Panc1 (cell line): ENCODE measurements at regions not wholly inside any gene's neighbourhood (a gene's known extent, or its start where the extent isn't known, plus 50 kb on each side); places are given as distances from the start of the nearest gene placed in this dataset.

Source experiments
- ATAC-seq: fragments of 200-7000 bp; cut with Tn5 transposase; 2 replicates; pipeline ENCODE4 v1.9.1; 2020; ENCODE audit warnings: mild to moderate bottlenecking, moderate library complexity
- BruUV-seq: library from RNA; stranded (reverse); fragments of 400-500 nt; replicated peaks from 2 replicates; lab custom pipeline; 2021; lab: Mats Ljungman, UMichigan
- CTCF ChIA-PET: fragments of 300-600 bp; sonication (Branson Sonifier 250); formaldehyde crosslinking; loops from one replicate; lab custom pipeline; 2022; ENCODE audit warnings: antibody characterized with exemption; lab: Charles Lee
- POLR2A ChIA-PET: fragments of 300-600 bp; sonication (Branson Sonifier 250); formaldehyde crosslinking; loops from one replicate; lab custom pipeline; 2022; ENCODE audit warnings: antibody characterized with exemption; lab: Charles Lee
- DNase-seq: peaks from one replicate; pipeline ENCODE4 v3.0.0-alpha.2; 2010; ENCODE audit warnings: low read depth, low spot score
- H3K27ac ChIP-seq: 2 replicates; pipeline ENCODE4 v1.5.1; 2011; ENCODE audit warnings: mild to moderate bottlenecking, low read length, inconsistent platforms
- H3K27me3 ChIP-seq: fragments of 200-500 bp; sonication (Bioruptor generic); 2 replicates; pipeline ENCODE4 v1.6.0; 2014; ENCODE audit warnings: low read length, inconsistent platforms; ENCODE audit not compliant: control insufficient read depth, insufficient read depth
- H3K36me3 ChIP-seq: fragments of 200-500 bp; sonication (Bioruptor generic); 2 replicates; pipeline ENCODE4 v1.5.1; 2014; ENCODE audit warnings: inconsistent platforms, mild to moderate bottlenecking, low read length, moderate library complexity; ENCODE audit not compliant: control insufficient read depth, insufficient read depth
- H3K4me1 ChIP-seq: 2 replicates; pipeline ENCODE4 v1.5.1; 2011; ENCODE audit warnings: inconsistent platforms, mild to moderate bottlenecking, low read length, moderate library complexity; ENCODE audit not compliant: control insufficient read depth, insufficient read depth
- H3K4me3 ChIP-seq, 2 experiments: 2 replicates each; pipeline ENCODE4 v1.5.1; 2011 to 2012; ENCODE audit warnings: low read depth in 2 of 2, low read length in 2 of 2, mild to moderate bottlenecking in 2 of 2, inconsistent platforms in 1 of 2, moderate library complexity in 1 of 2
- H3K9me3 ChIP-seq: fragments of 200-500 bp; sonication (Bioruptor generic); 2 replicates; pipeline ENCODE4 v1.5.1; 2014; ENCODE audit warnings: low read depth, mild to moderate bottlenecking, inconsistent platforms, low read length, moderate library complexity; ENCODE audit not compliant: control insufficient read depth, insufficient read depth
- POLR2AphosphoS5 ChIP-seq: IDR thresholded peaks from 2 replicates; pipeline ENCODE4 v1.6.1; 2012; ENCODE audit warnings: mild to moderate bottlenecking, low read depth, low read length, moderate library complexity
- REST ChIP-seq, 2 experiments: IDR thresholded peaks; 2 replicates each; pipeline ENCODE4 v1.6.1; 2011 to 2012; ENCODE audit warnings: low read depth in 2 of 2, control low read depth in 1 of 2, low read length in 1 of 2, mild to moderate bottlenecking in 1 of 2, moderate library complexity in 1 of 2; ENCODE audit not compliant: insufficient read depth in 1 of 2
- SIN3A ChIP-seq: IDR thresholded peaks from 2 replicates; pipeline ENCODE4 v1.6.1; 2012; ENCODE audit warnings: low read depth, mild to moderate bottlenecking, low read length, moderate library complexity, borderline replicate concordance; ENCODE audit not compliant: insufficient read depth
- TCF7L2 ChIP-seq: IDR thresholded peaks from 2 replicates; pipeline ENCODE4 v1.6.1; 2011; ENCODE audit warnings: mild to moderate bottlenecking, low read depth, low read length, inconsistent platforms
- in situ Hi-C: cut with HindIII; loops from 2 replicates; pipeline ENCODE4 v1.10.0; 2016; ENCODE audit warnings: low sequenced_read_pairs, low pct_unique_long_range_greater_than_20kb
- intact Hi-C: fragments of 100-400 bp; cut with micrococcal nuclease; formaldehyde crosslinking; loops from one replicate; pipeline ENCODE4 v1.10.0; 2022; ENCODE audit not compliant: unreplicated experiment
- TF ChIP-seq, protein P1 (sequence below): fragments of 450-650 bp; IDR thresholded peaks from 2 replicates; pipeline ENCODE4 v1.5.1; 2017; ENCODE audit warnings: mild to moderate bottlenecking

GRCh38 chr7:41239596-41239995 lies 463.3 kb downstream of the INHBA start:
- CTCF ChIA-PET: interaction anchor here (0.6 kb wide), 1 partner anchor 9 kb away, joined by 7 read pairs; no protein-coding TSS in a partner anchor
- ATAC-seq: no peak
- POLR2A ChIA-PET: no interaction called here
- Histone ChIP-seq H3K36me3 (no peaks in the 10 kb centered on the region), H3K4me3 (no peak overlapping the region), H3K27ac (no peak overlapping the region), H3K9me3 (no peaks in the 10 kb centered on the region), H3K27me3 (no peaks in the 10 kb centered on the region), H3K4me1 (no peaks in the 10 kb centered on the region)
- TF ChIP-seq, protein P1, sequence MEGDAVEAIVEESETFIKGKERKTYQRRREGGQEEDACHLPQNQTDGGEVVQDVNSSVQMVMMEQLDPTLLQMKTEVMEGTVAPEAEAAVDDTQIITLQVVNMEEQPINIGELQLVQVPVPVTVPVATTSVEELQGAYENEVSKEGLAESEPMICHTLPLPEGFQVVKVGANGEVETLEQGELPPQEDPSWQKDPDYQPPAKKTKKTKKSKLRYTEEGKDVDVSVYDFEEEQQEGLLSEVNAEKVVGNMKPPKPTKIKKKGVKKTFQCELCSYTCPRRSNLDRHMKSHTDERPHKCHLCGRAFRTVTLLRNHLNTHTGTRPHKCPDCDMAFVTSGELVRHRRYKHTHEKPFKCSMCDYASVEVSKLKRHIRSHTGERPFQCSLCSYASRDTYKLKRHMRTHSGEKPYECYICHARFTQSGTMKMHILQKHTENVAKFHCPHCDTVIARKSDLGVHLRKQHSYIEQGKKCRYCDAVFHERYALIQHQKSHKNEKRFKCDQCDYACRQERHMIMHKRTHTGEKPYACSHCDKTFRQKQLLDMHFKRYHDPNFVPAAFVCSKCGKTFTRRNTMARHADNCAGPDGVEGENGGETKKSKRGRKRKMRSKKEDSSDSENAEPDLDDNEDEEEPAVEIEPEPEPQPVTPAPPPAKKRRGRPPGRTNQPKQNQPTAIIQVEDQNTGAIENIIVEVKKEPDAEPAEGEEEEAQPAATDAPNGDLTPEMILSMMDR: no peak
- TF ChIP-seq REST (IDR thresholded peaks at IDR 0.05; ENCODE audit: insufficient read depth in 1 of 2, low read depth in 2 of 2, low read length in 1 of 2): no peak
- no peak for TF ChIP-seq POLR2AphosphoS5
- no peak for TF ChIP-seq TCF7L2
- no peak for TF ChIP-seq SIN3A
- DNase-seq: no peak
- in situ Hi-C loops (no loop called here), intact Hi-C loops (no loop called here)
- no TSS peak for BruUV-seq

- ChIA-PET CTCF (interaction anchor here (0.6 kb wide), 1 partner anchor 10 kb away, joined by 7 read pairs; no protein-coding TSS in a partner anchor), POLR2A (no interaction called here)
Measured at GRCh38 chr7:41238851-41239331, 464.0 kb downstream of the INHBA start.

More at GRCh38 chr7:41238851-41239331, 464.0 kb downstream of the INHBA start:
- Histone ChIP-seq H3K4me3 (no peak overlapping the region), H3K4me1 (no peaks in the 10 kb centered on the region), H3K9me3 (no peaks in the 10 kb centered on the region), H3K27ac (no peak overlapping the region), H3K36me3 (no peaks in the 10 kb centered on the region), H3K27me3 (no peaks in the 10 kb centered on the region)
- TF ChIP-seq POLR2AphosphoS5: no peak
- no peak for TF ChIP-seq SIN3A
- TF ChIP-seq, protein P1: no peak
- no peak for TF ChIP-seq REST (IDR thresholded peaks at IDR 0.05; ENCODE audit: insufficient read depth in 1 of 2, low read depth in 2 of 2, low read length in 1 of 2)
- TF ChIP-seq TCF7L2: no peak
- in situ Hi-C loops: no loop called here
- intact Hi-C loops: no loop called here
- BruUV-seq: no TSS peak
- no peak for ATAC-seq
- no peak for DNase-seq
